Left cardiac atrium (tissue), 4 donors: ENCODE measurements at regions not wholly inside any gene's neighbourhood (a gene's known extent, or its start where the extent isn't known, plus 50 kb on each side); places are given as distances from the start of the nearest gene placed in this dataset.

Experiments used
- ATAC-seq, 2 donors: fragments of 200-7000 bp; cut with Tn5 transposase; one replicate each; pipeline ENCODE4 v1.9.1; 2020; ENCODE audit warnings: mild to moderate bottlenecking in 2 of 2, moderate library complexity in 2 of 2
- DNase-seq: peaks from one replicate; pipeline ENCODE4 v3.0.0-alpha.2; 2020
- intact Hi-C, 2 donors: fragments of 100-400 bp; cut with DNase I; formaldehyde crosslinking; loops; one replicate each; pipeline versions ENCODE4 v1.14.1 to v1.15.1; 2022 to 2023
- donor health status: DM: no; HTN: yes; CAD: no.
- donor health status: DM: no; HTN: yes; CAD: no; lungs with severe emphysema.
- donor health status: DM: yes; HTN: yes; CAD: no.
- donor health status: Dilated cardiomyopathy.

GRCh38 chr15:61327019-61327631 lies 98.0 kb upstream of the RORA start:
- no peak for DNase-seq
- intact Hi-C loops: loop anchor here in 1 of 2 donors (10.0 kb wide), 1 partner anchor 62 kb away; no protein-coding TSS in a partner anchor
- ATAC-seq: peak in 1 of 2 donors; percentile 25

GRCh38 chr15:61319892-61320291 lies 90.8 kb upstream of the RORA start:
- ATAC-seq: no peak
- intact Hi-C loops: loop anchor here in 1 of 2 donors (10.0 kb wide), 1 partner anchor 55 kb away; no protein-coding TSS in a partner anchor
- no peak for DNase-seq

GRCh38 chr15:61318802-61319525 lies 89.9 kb upstream of the RORA start:
- DNase-seq (no peak), ATAC-seq (no peak)
- intact Hi-C loops: no loop called here

GRCh38 chr15:61318301-61318700 lies 89.2 kb upstream of the RORA start:
- DNase-seq (no peak), ATAC-seq (no peak)
- intact Hi-C loops: no loop called here

- DNase-seq (no peak), ATAC-seq (no peak)
- intact Hi-C loops: no loop called here
Observed at GRCh38 chr15:61315471-61315870, 86.4 kb upstream of the RORA start.

GRCh38 chr15:61314427-61314826 lies 85.3 kb upstream of the RORA start:
- no peak for DNase-seq
- no peak for ATAC-seq
- intact Hi-C loops: no loop called here

- no peak for DNase-seq
- intact Hi-C loops: no loop called here
- ATAC-seq: no peak
Observed at GRCh38 chr15:61309617-61310016, 80.5 kb upstream of the RORA start.

GRCh38 chr15:61309031-61309511 lies 80.0 kb upstream of the RORA start:
- DNase-seq: no peak
- ATAC-seq: no peak
- intact Hi-C loops: no loop called here

GRCh38 chr15:61308437-61308836 lies 79.3 kb upstream of the RORA start:
- no peak for DNase-seq
- intact Hi-C loops: no loop called here

GRCh38 chr15:61307474-61307873 lies 78.4 kb upstream of the RORA start:
- no peak for DNase-seq
- intact Hi-C loops: no loop called here
- ATAC-seq: no peak

More at GRCh38 chr15:61308437-61308836, 79.3 kb upstream of the RORA start:
- no peak for ATAC-seq

- no peak for ATAC-seq
- intact Hi-C loops: no loop called here
- no peak for DNase-seq
Observed at GRCh38 chr15:61301701-61302100, 72.6 kb upstream of the RORA start.

- intact Hi-C loops: no loop called here
- ATAC-seq (peak; percentile 41 to 47), DNase-seq (no peak)
Observed at GRCh38 chr15:61299075-61299763, 70.1 kb upstream of the RORA start.

GRCh38 chr15:61295239-61295638 lies 66.1 kb upstream of the RORA start:
- intact Hi-C loops: no loop called here
- DNase-seq: no peak
- ATAC-seq: no peak

- intact Hi-C loops: no loop called here
- DNase-seq (no peak), ATAC-seq (no peak)
Observed at GRCh38 chr15:61282661-61283060, 53.6 kb upstream of the RORA start.

GRCh38 chr15:61281328-61281727 lies 52.2 kb upstream of the RORA start:
- intact Hi-C loops: no loop called here

More at GRCh38 chr15:61281328-61281727, 52.2 kb upstream of the RORA start:
- DNase-seq: no peak
- ATAC-seq: no peak
